OCI-LY7 (cell line): ENCODE measurements at regions not wholly inside any gene's neighbourhood (a gene's known extent, or its start where the extent isn't known, plus 50 kb on each side); places are given as distances from the start of the nearest gene placed in this dataset.

Experiments used
- BruUV-seq: library from RNA; stranded (reverse); fragments of 400-500 nt; replicated peaks from 2 replicates; lab custom pipeline; 2021; lab: Mats Ljungman, UMichigan
- CTCF ChIA-PET: fragments of 300-600 bp; sonication (Branson Sonifier 250); formaldehyde crosslinking; loops from one replicate; lab custom pipeline; 2022; ENCODE audit warnings: antibody characterized with exemption; ENCODE audit not compliant: unreplicated experiment; lab: Charles Lee
- POLR2A ChIA-PET: fragments of 300-600 bp; sonication (Branson Sonifier 250); formaldehyde crosslinking; loops from one replicate; lab custom pipeline; 2022; ENCODE audit warnings: antibody characterized with exemption; lab: Charles Lee
- DNase-seq: peaks from one replicate; pipeline ENCODE4 v3.0.0-alpha.2; 2015; ENCODE audit warnings: low spot score
- H2AFZ ChIP-seq: fragments of 200-600 bp; sonication (generic), shearing (Covaris generic); 2 replicates; pipeline ENCODE4 v1.6.1; 2014; ENCODE audit warnings: mild to moderate bottlenecking, antibody characterized with exemption, low read length, moderate library complexity
- H3K27ac ChIP-seq: fragments of 200-600 bp; sonication (generic); 2 replicates; pipeline ENCODE4 v1.5.1; 2014; ENCODE audit warnings: mixed run types, low read depth, mild to moderate bottlenecking, moderate library complexity, low read length, inconsistent platforms; ENCODE audit not compliant: poor library complexity, severe bottlenecking
- H3K36me3 ChIP-seq: fragments of 200-600 bp; sonication (generic); 2 replicates; pipeline ENCODE4 v1.6.1; 2014; ENCODE audit warnings: mild to moderate bottlenecking, antibody characterized with exemption, low read length, moderate library complexity, mixed read lengths; ENCODE audit not compliant: insufficient read depth
- H3K4me1 ChIP-seq: fragments of 200-600 bp; sonication (generic); 2 replicates; pipeline ENCODE4 v1.5.1; 2014; ENCODE audit warnings: mild to moderate bottlenecking, low read length; ENCODE audit not compliant: insufficient read depth, poor library complexity, severe bottlenecking
- H3K4me2 ChIP-seq: fragments of 200-600 bp; sonication (generic); 2 replicates; pipeline ENCODE4 v1.6.1; 2014; ENCODE audit warnings: mild to moderate bottlenecking, low read length
- H3K4me3 ChIP-seq: fragments of 200-600 bp; sonication (generic); 2 replicates; pipeline ENCODE4 v1.5.1; 2014; ENCODE audit warnings: mild to moderate bottlenecking, low read depth, low read length; ENCODE audit not compliant: poor library complexity, severe bottlenecking
- H3K79me2 ChIP-seq: fragments of 200-600 bp; sonication (generic); 2 replicates; pipeline ENCODE4 v1.6.1; 2016; ENCODE audit warnings: low read depth, mild to moderate bottlenecking, low read length, moderate library complexity, mixed read lengths; ENCODE audit not compliant: insufficient read depth
- H3K9me2 ChIP-seq: fragments of 200-600 bp; sonication (generic); 2 replicates; pipeline ENCODE4 v1.6.1; 2016; ENCODE audit warnings: mild to moderate bottlenecking, low read length, mixed read lengths; ENCODE audit not compliant: insufficient read depth
- H3K9me3 ChIP-seq: fragments of 200-600 bp; sonication (generic); 2 replicates; pipeline ENCODE4 v1.6.1; 2014; ENCODE audit warnings: mild to moderate bottlenecking, mixed run types, low read length, mixed read lengths
- H4K20me1 ChIP-seq: fragments of 200-600 bp; sonication (generic); 2 replicates; pipeline ENCODE4 v1.6.1; 2014; ENCODE audit warnings: mild to moderate bottlenecking, antibody characterized with exemption, low read length, moderate library complexity, mixed read lengths; ENCODE audit not compliant: insufficient read depth
- CTCF ChIP-seq: fragments of 200-600 bp; sonication (generic); conservative IDR thresholded peaks from 2 replicates; pipeline ENCODE4 v1.5.1; 2014; ENCODE audit warnings: mild to moderate bottlenecking, antibody characterized with exemption, low read length, moderate library complexity, mixed read lengths
- EZH2phosphoT487 ChIP-seq: fragments of 200-600 bp; sonication (generic); IDR thresholded peaks from 2 replicates; pipeline ENCODE4 v1.6.1; 2018; ENCODE audit warnings: low read depth, borderline replicate concordance, mild to moderate bottlenecking, mixed run types, antibody characterized with exemption, low read length, moderate library complexity, mixed read lengths
- intact Hi-C: fragments of 100-400 bp; cut with micrococcal nuclease; formaldehyde crosslinking; loops from one replicate; pipeline ENCODE4 v1.10.0; 2022; ENCODE audit not compliant: unreplicated experiment

GRCh38 chr13:94765814-94766213, 53.5 kb upstream of the SOX21 start:
- POLR2A ChIA-PET: no interaction called here
- no peak overlapping the region for H3K4me3 ChIP-seq
- H3K9me2 ChIP-seq: no peaks in the 10 kb centered on the region
- no peaks in the 10 kb centered on the region for H3K4me1 ChIP-seq
- no peak overlapping the region for H2AFZ ChIP-seq
- H3K4me2 ChIP-seq: no peak overlapping the region
- H3K27ac ChIP-seq: no peak overlapping the region
- intact Hi-C loops: no loop called here
- no peaks in the 10 kb centered on the region for H3K9me3 ChIP-seq
- CTCF ChIA-PET: no interaction called here
- TF ChIP-seq CTCF (no peak), EZH2phosphoT487 (no peak)
- H3K79me2 ChIP-seq: no peaks in the 10 kb centered on the region
- DNase-seq: no peak
- no peaks in the 10 kb centered on the region for H4K20me1 ChIP-seq
- H3K36me3 ChIP-seq: no peaks in the 10 kb centered on the region
- BruUV-seq: no TSS peak

- no peak overlapping the region for H2AFZ ChIP-seq
- no peak overlapping the region for H3K27ac ChIP-seq
- DNase-seq: no peak
- no peaks in the 10 kb centered on the region for H3K4me1 ChIP-seq
- ChIA-PET CTCF (no interaction called here), POLR2A (interaction anchor here (0.8 kb wide), 1 partner anchor 257 kb away, joined by 3 read pairs; no protein-coding TSS in a partner anchor)
- no peaks in the 10 kb centered on the region for H3K9me3 ChIP-seq
- no TSS peak for BruUV-seq
- intact Hi-C loops: no loop called here
- no peaks in the 10 kb centered on the region for H4K20me1 ChIP-seq
- no peak overlapping the region for H3K4me3 ChIP-seq
- no peaks in the 10 kb centered on the region for H3K79me2 ChIP-seq
- TF ChIP-seq EZH2phosphoT487 (no peak), CTCF (no peak)
- no peaks in the 10 kb centered on the region for H3K9me2 ChIP-seq
- no peak overlapping the region for H3K4me2 ChIP-seq
- H3K36me3 ChIP-seq: no peaks in the 10 kb centered on the region
These were observed 52.4 kb upstream of the SOX21 start for GRCh38 chr13:94764576-94765321.
